Smooth muscle cell (in vitro differentiated cells): ENCODE measurements at regions not wholly inside any gene's neighbourhood (a gene's known extent, or its start where the extent isn't known, plus 50 kb on each side); places are given as distances from the start of the nearest gene placed in this dataset.
"Not testable (repeated sequence)": the region's sequence is repeated elsewhere in the genome, so short reads cannot be mapped to it uniquely, and the experiment has no call there.

Source experiments
- DNase-seq: peaks from one replicate; lab custom pipeline; 2025; ENCODE audit not compliant: unreplicated experiment; lab: John Stamatoyannopoulos, UW
- H2AFZ ChIP-seq: fragments of 200-600 bp; sonication (generic); 2 replicates; pipeline ENCODE4 v1.6.0; 2016; ENCODE audit warnings: antibody characterized with exemption, low read depth, mild to moderate bottlenecking
- H3F3A ChIP-seq: fragments of 200-600 bp; sonication (generic); 2 replicates; pipeline ENCODE4 v1.6.0; 2017; ENCODE audit warnings: antibody characterized with exemption, low read depth
- H3K27ac ChIP-seq: fragments of 200-600 bp; sonication (generic); 2 replicates; pipeline ENCODE4 v1.5.1; 2016; ENCODE audit warnings: low read depth, mild to moderate bottlenecking
- H3K27me3 ChIP-seq: fragments of 200-600 bp; sonication (generic); 2 replicates; pipeline ENCODE4 v1.6.1; 2016; ENCODE audit warnings: low read depth, mild to moderate bottlenecking
- H3K36me3 ChIP-seq: fragments of 200-600 bp; sonication (generic); 2 replicates; pipeline ENCODE4 v1.5.1; 2016; ENCODE audit warnings: low read depth
- H3K4me1 ChIP-seq: fragments of 200-600 bp; sonication (generic); 2 replicates; pipeline ENCODE4 v1.5.1; 2016; ENCODE audit warnings: low read depth
- H3K4me2 ChIP-seq: fragments of 200-600 bp; sonication (generic); 2 replicates; pipeline ENCODE4 v1.6.0; 2016; ENCODE audit warnings: mild to moderate bottlenecking
- H3K4me3 ChIP-seq: fragments of 200-600 bp; sonication (generic); 2 replicates; pipeline ENCODE4 v1.5.1; 2016; ENCODE audit warnings: mild to moderate bottlenecking
- H3K79me2 ChIP-seq: fragments of 200-600 bp; sonication (generic); 2 replicates; pipeline ENCODE4 v1.6.0; 2016; ENCODE audit warnings: low read depth, mild to moderate bottlenecking
- H3K9ac ChIP-seq: fragments of 200-600 bp; sonication (generic); 2 replicates; pipeline ENCODE4 v1.6.0; 2016; ENCODE audit warnings: low read depth
- H3K9me3 ChIP-seq: fragments of 200-600 bp; sonication (generic); replicated peaks from 2 replicates; pipeline ENCODE4 v1.5.1; 2016; ENCODE audit warnings: low read depth
- H4K20me1 ChIP-seq: fragments of 200-600 bp; sonication (generic); 2 replicates; pipeline ENCODE4 v1.6.0; 2016; ENCODE audit warnings: low read depth
- CTCF ChIP-seq: fragments of 200-600 bp; sonication (generic); IDR thresholded peaks from 2 replicates; pipeline ENCODE4 v1.5.1; 2017; ENCODE audit warnings: borderline replicate concordance, mild to moderate bottlenecking, antibody characterized with exemption; ENCODE audit not compliant: insufficient read depth, poor library complexity, severe bottlenecking
- WGBS: methylation state at CpG from one replicate; pipeline ENCODE4 v1.1.7; 2016; ENCODE audit warnings: low lambda C conversion rate; 5-methylcytosine and 5-hydroxymethylcytosine counted together

- Histone ChIP-seq H3K27me3 (no peaks in the 10 kb centered on the region), H3K9ac (no peak overlapping the region), H3K4me2 (no peak overlapping the region), H3K4me3 (no peak overlapping the region), H3F3A (no peaks in the 10 kb centered on the region), H3K36me3 (no peaks in the 10 kb centered on the region), H3K9me3 (no peaks in the 10 kb centered on the region), H3K4me1 (no peaks in the 10 kb centered on the region), H4K20me1 (no peaks in the 10 kb centered on the region), H2AFZ (no peak overlapping the region), H3K27ac (no peak overlapping the region), H3K79me2 (no peaks in the 10 kb centered on the region)
- no peak for TF ChIP-seq CTCF
- DNase-seq, result no peak
Observed at GRCh38 chr5:106019261-106019660, 1651.5 kb downstream of the EFNA5 start.

- no peak for TF ChIP-seq CTCF
- no peak overlapping the region for H3K27ac ChIP-seq
- no peaks in the 10 kb centered on the region for H3K79me2 ChIP-seq
- H3K9me3 ChIP-seq, result no peaks in the 10 kb centered on the region
- H2AFZ ChIP-seq, result no peak overlapping the region
- no peaks in the 10 kb centered on the region for H3K36me3 ChIP-seq
- no peaks in the 10 kb centered on the region for H4K20me1 ChIP-seq
- H3F3A ChIP-seq, result no peaks in the 10 kb centered on the region
- H3K27me3 ChIP-seq, result no peaks in the 10 kb centered on the region
- no peak overlapping the region for H3K4me3 ChIP-seq
- H3K4me1 ChIP-seq, result no peaks in the 10 kb centered on the region
- no peak for DNase-seq
- WGBS, result 96% methylated on average over 1 of the region's 1 CpG
- no peak overlapping the region for H3K4me2 ChIP-seq
- no peak overlapping the region for H3K9ac ChIP-seq
Observed at GRCh38 chr5:106017243-106017857, 1653.4 kb downstream of the EFNA5 start.

DNA sequence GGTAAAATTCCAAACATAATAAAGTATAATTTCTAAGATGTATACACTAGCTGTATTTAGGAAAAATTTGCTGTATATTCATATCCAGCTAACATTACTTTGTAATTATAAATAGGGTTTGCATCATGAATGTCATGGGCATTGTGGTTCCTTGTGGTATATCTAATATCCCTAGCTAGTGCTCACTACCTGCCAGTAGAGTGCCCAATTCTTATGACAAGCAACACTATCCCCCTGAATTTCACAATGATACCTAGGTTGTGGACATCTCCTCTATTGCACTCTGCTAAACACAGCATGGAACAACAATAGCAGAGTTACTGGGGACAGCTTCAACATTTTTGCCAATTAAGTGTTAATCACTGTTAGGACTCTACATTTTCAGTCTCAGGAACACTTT lies 1656.5 kb downstream of the EFNA5 start:
- DNase-seq, result no peak
- no peaks in the 10 kb centered on the region for H3K27me3 ChIP-seq
- H3K79me2 ChIP-seq, result no peaks in the 10 kb centered on the region
- no peak overlapping the region for H3K4me2 ChIP-seq
- no peak overlapping the region for H3K9ac ChIP-seq
- H3K4me3 ChIP-seq, result no peak overlapping the region
- no peaks in the 10 kb centered on the region for H3K36me3 ChIP-seq
- no peaks in the 10 kb centered on the region for H3K4me1 ChIP-seq
- H3K27ac ChIP-seq, result no peak overlapping the region
- no peaks in the 10 kb centered on the region for H4K20me1 ChIP-seq
- no peaks in the 10 kb centered on the region for H3F3A ChIP-seq
- no peak for TF ChIP-seq CTCF
- H3K9me3 ChIP-seq, result no peaks in the 10 kb centered on the region
- no peak overlapping the region for H2AFZ ChIP-seq

GRCh38 chr5:106006242-106006641 lies 1664.5 kb downstream of the EFNA5 start:
- no peak for TF ChIP-seq CTCF
- H4K20me1 ChIP-seq, result no peaks in the 10 kb centered on the region
- no peak overlapping the region for H3K27ac ChIP-seq
- H3K79me2 ChIP-seq, result no peaks in the 10 kb centered on the region
- no peak overlapping the region for H3K4me3 ChIP-seq
- H3F3A ChIP-seq, result no peaks in the 10 kb centered on the region
- H3K9ac ChIP-seq, result no peak overlapping the region
- H3K9me3 ChIP-seq, result no peaks in the 10 kb centered on the region
- H3K4me1 ChIP-seq, result no peaks in the 10 kb centered on the region
- H2AFZ ChIP-seq, result no peak overlapping the region
- WGBS, result 98% methylated on average over 2 of the region's 2 CpGs
- DNase-seq, result no peak
- H3K4me2 ChIP-seq, result no peak overlapping the region
- H3K27me3 ChIP-seq, result no peaks in the 10 kb centered on the region
- H3K36me3 ChIP-seq, result no peaks in the 10 kb centered on the region

DNA sequence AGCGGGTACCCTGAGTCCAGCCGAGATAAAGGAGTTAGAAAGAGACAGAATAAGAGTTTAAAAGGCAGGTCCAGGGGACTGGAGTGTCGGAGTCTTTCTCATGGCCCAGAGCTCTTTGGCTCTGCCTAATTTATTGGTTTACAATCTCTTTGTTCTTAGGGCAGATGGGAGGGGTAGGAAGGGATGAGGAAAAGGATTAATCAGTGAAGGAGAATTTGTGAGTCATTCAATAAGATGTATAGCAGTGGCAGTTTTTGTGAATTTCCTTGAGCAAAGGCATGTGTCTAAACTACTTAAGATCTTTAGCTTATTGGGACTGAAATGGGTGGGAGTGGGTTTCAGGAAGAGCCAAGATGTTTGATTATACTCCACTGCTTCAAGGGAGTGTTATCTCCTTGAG lies 1671.7 kb downstream of the EFNA5 start:
- H3F3A ChIP-seq, H3K27me3 ChIP-seq, H3K4me1 ChIP-seq, H3K27ac ChIP-seq, H2AFZ ChIP-seq, H4K20me1 ChIP-seq, H3K9me3 ChIP-seq, H3K36me3 ChIP-seq, H3K4me2 ChIP-seq, H3K9ac ChIP-seq, H3K4me3 ChIP-seq, DNase-seq, H3K79me2 ChIP-seq: not testable (repeated sequence)
- WGBS, result 58% methylated on average over 3 of the region's 3 CpGs
